Spleen (tissue), 7 donors: ENCODE measurements at regions not wholly inside any gene's neighbourhood (a gene's known extent, or its start where the extent isn't known, plus 50 kb on each side); places are given as distances from the start of the nearest gene placed in this dataset.

Experiments
- CTCF ChIP-seq, 11 experiments: fragments of 200-600 bp in 7 of 11; fragments of 450-650 bp in 4 of 11; sonication (generic) in 4 of 11; IDR thresholded peaks in 8 of 11; conservative IDR thresholded peaks in 3 of 11; 1 replicate in 7 of 11; 2 replicates in 4 of 11; pipeline versions ENCODE4 v1.4.0 to v1.8.0; 2016 to 2021; ENCODE audit warnings: antibody characterized with exemption in 11 of 11, inconsistent platforms in 4 of 11, mild to moderate bottlenecking in 1 of 11
- POLR2A ChIP-seq, 3 donors: fragments of 450-650 bp; IDR thresholded peaks; one replicate each; pipeline ENCODE4 v1.5.1; 2017; ENCODE audit warnings: antibody characterized with exemption in 3 of 3, mild to moderate bottlenecking in 1 of 3
- POLR2AphosphoS5 ChIP-seq, 3 donors: sonication (generic); formaldehyde crosslinking; IDR thresholded peaks; one replicate each; pipeline ENCODE4 v1.5.1; 2017; ENCODE audit warnings: antibody characterized with exemption in 3 of 3
- donor health status: DM: no; HTN: no; CAD: no; lungs with moderate emphysema.
- donor health status: DM: no; HTN: no; CAD: no.
- donor health status: DM: no; HTN: no; CAD: no.

- no peak for TF ChIP-seq CTCF (IDR thresholded peaks at IDR 0.05 in 8 of 11, conservative IDR thresholded peaks at IDR 0.05 in 3 of 11)
- TF ChIP-seq POLR2AphosphoS5 (IDR thresholded peaks at IDR 0.05): peak in 1 of 3 donors; percentile 62
- peak in 1 of 3 donors; percentile 24 for TF ChIP-seq POLR2A (IDR thresholded peaks at IDR 0.05)
These were observed 107.5 kb downstream of the KLF12 start for GRCh38 chr13:74026753-74027152.
